NCI-H1105 (cell line): ENCODE measurements at regions not wholly inside any gene's neighbourhood (a gene's known extent, or its start where the extent isn't known, plus 50 kb on each side); places are given as distances from the start of the nearest gene placed in this dataset.
"Not testable (repeated sequence)": the region's sequence is repeated elsewhere in the genome, so short reads cannot be mapped to it uniquely, and the experiment has no call there.

Experiments
- DNase-seq: peaks from one replicate; lab custom pipeline; 2025; lab: John Stamatoyannopoulos, UW

DNA sequence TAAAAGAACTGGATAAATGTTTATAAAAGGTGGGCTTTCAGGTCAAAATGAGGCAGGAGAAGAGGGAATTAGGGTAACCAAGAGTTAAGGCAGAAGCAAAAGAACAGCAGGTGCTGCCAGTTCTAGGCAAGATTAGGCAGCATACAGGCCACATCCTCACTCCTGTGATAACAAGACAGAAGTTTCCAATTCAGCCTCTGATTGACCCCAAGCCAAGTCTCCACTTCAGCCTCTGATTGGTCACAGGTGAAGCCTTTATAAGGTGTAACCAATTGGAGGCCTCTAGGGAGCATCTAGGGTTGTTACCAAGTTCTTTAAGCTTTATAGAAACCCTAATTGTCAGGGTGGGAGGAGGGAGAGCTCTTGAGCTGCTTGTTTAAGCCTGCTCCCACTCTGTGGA is 160.8 kb downstream of the MATN1 start:
- DNase-seq = no peak

DNA sequence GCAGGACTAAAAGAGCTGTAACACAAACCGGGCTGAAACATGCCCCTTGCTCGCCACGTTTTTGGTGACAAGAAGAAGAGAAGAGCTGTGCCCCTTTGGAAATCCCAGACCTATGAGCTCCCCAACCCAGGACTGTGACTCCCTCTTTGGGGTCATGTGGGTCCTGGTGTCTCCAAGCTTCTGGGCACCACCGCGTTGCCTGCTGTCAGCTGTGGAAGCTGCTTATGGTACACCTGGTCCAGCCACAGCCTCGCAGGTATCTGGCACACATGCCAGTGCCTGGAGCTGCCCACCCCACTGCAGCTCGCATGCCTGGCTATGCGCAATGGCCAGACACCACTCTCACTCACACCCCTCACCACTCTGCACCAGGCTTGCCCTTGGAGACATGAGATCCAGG is 171.8 kb downstream of the MATN1 start:
- no peak for DNase-seq

DNA sequence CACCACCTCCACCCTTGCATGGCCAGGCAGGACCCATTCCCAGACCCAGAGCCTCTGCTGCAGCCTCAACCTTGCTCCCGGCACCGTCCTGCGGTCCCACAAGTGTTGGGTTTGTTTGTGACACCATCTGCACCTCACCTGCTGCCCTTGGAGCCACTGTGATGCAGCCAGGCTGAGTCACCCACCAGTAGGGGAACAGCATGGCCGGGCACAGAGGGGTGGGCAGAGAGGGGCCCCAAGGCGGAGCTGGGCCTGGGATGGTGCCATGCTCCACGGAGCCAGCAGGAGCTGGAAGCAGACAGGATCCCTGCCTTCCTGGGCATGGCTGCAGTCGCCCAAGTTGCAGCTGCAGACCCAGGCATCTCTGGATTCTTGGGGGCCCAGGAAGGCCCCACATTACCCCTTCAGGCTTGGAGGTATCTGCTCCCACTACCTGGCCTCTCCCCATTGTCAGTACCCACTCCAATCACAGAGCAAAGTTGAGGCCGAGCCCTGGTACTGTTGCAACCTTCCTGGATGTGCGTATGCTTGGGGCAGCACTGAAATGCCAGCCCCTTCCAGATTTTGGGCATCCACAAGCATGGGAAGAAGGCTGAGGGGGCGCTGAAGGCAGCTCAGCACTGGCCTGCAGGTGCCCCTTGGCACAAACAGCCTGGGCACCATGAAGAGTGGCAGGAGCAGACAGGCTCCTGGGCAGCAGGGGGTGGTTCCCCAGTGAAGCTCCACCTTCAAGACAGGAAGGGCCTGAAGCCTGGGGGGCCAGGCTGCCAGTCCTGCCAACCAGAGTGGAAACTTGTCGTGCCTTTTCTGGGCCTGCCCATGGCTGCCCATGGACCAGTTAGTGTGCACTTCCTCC is 172.8 kb downstream of the MATN1 start:
- DNase-seq = no peak

- DNase-seq = not testable (repeated sequence)
Observed at GRCh38 chr1:30549872-30550271, 173.5 kb downstream of the MATN1 start.

DNA sequence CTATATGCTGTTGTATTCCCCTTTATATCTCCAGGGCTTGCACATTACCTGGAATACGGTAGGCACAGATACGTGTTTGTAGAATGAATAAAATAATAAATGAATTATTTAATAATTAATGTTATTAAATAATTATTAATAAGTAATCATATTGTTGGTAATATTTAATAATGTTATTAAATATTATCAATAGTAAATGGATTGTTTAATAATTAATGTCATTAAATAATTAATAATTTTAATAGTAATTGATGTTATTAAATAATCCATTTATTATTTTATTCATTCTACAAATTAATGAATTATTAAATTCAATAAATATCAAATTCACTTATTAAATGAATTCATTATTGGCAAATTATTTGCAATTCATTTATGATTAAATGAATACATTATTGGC is 175.1 kb downstream of the MATN1 start:
- no peak for DNase-seq

- not testable (repeated sequence) for DNase-seq
Observed at GRCh38 chr1:30547326-30547725, 176.1 kb downstream of the MATN1 start.

DNA sequence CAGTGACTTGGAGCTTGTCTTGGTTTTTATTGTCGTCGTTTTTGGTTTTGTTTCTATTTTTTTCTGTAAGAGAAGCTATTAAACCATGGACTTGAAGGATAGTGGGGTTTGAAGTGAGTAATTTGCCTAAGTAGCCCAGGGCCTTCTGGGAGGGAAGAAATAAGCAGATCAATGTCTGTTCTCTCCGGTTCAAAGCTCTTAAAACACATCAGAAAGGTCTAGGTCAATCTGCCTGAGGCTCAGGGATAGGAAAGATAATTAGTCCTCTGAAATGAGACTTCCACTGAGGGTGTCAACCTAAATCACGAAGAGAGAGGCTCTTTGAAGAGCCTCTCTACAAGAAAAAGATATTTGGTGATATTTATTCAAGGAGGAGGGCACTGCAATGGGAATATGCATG is 178.0 kb downstream of the MATN1 start:
- DNase-seq = no peak

DNA sequence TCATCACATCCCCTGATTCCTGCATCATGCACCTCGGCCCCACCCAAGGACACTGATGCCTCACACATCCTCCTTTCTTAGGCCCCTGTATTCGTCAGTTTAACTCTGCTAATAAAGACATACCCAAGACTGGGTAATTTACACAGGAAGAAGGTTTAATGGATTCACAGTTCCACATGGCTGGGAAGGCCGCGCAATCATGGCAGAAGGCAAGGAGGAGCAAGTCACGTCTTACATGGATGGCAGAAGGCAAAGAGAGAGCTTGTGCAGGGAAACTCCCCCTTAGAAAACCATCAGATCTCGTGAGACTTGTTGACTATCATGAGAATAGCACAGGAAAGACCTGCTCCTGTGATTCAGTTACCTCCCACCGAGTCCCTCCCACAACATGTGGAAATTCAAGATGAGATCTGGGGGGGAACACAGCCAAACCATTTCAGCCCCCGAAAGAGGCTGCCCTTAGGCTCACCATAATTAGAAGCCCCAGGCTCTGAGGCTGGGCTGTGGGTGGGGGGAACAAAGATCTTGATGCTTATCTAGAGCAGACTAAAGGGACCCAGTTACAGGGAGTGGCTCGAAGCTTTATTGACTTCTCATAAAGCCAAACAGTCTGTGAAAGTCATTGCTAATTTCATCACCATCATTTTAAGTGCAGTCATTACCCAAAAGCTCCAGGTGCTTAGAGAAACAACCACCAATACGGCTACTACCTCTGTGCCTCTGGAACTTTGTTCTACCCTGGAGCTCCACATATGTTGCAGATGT is 181.5 kb downstream of the MATN1 start:
- DNase-seq = no peak

GRCh38 chr1:30540611-30541192 is 182.7 kb downstream of the MATN1 start:
- no peak for DNase-seq

- no peak for DNase-seq
Observed at GRCh38 chr1:30539884-30540283, 183.5 kb downstream of the MATN1 start.

DNA sequence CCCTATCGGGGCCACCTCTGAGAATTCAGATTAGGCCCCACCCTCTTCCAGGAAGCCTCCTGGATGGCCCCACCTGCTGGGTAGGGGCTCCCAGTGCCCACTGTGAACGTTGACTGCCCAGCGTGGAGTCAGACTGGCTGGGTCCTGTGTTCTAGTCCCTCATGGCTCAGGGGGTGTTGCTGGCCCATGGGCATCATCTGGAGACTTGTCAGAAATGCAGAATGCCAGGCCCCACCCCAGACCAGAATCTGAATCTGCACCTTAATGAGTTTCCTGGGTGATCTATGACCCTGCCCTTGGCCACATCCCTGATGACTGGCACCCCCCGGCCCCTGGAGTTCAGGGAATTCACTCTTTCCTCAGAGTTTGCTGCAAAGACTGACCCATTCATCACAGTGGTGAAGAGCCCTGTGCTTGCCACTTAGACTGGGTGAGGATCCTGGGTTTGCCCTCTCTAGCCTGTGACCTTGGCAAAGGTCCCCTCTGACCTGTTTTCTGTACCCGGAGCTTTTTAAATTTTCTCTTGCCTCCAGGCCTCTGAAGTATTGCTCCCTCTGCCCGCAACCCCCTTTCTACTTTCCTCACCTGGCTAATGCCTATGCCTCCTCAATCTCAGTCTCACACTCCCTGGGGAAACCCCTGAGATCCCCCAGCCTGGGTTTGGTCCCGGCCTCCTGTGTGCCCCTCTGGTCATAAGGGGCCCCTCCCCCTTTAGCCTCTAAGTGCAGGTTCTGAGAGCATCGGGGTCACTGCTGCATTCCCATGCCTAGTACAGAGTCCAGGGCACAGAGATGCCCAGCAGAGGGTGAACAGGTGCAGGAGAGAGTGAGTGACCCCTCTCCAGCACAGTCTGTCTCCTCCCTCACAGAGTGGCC is 184.2 kb downstream of the MATN1 start:
- no peak for DNase-seq

DNA sequence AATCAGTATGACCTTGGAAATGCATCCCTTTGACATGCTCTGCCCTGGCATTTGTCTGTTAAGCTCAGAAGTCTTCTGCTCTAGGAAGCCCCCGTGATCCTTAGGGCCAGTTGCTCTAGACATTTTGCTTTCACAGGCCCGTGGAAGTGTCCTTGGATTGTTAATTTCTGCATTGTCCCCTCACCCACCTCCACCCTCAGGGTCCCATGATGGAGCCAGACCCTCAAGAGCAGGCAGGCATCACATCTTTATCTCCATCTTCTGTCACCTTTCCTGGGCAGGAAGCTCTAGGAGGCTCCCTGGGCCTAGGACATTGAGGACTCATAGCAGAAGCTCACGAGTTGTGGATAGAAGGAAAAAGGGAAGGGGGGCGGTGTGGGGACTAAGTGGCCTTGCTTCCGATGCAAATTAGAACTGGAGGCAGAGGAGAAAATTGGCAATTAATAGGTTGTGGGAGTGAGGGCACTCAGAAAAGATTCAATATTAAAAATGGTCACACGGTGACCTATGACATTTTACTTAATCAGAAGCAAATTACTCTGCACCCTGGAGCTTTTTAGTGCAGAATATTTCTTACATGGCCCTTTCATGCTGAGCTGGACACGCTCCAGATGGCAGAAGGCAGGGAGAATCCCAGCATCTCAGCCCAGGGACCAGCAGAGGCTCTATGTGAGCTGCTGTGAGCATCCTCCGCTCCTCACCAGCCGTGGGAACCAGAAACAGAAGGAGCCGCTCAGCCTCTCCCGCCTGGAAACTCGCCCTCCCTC is 185.0 kb downstream of the MATN1 start:
- no peak for DNase-seq

DNA sequence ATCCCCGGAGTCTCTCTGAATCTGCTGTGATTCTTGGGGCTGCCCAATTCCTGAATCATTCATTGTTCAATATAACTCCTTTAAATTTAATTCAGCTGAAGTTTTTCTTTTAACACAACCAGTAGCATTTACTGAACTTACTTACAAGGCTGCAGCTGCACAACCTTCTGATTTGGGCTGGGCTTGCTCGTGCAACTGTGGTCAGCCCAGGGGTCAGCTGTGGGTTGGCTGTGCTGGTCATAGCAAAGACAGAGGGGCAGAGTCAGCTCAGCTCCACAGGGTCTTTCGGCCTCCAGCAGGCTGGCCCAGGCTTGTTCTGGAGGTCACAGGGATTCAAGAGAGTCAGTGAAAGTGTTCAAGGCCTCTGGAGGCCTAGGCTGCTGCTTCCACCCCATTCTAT is 186.1 kb downstream of the MATN1 start:
- no peak for DNase-seq

DNA sequence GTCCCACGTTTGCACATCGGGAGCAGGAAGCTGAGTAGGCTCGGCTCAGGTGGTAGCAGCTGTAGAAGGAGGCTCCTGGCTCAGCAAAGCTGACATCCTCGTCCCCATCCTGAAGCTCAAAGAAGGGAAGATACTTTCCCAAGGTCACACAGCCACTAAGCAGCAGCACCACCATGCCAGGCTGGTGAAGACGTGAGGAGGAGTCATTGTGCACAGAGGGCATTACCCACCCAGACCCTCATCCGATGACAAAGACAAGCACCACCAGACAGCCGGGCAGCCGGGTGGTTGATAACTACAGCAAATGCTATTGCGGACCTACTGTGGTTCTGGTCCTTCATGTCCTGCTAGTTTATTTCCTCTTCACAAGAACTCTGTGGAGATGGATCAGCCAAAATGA is 186.9 kb downstream of the MATN1 start:
- no peak for DNase-seq

DNA sequence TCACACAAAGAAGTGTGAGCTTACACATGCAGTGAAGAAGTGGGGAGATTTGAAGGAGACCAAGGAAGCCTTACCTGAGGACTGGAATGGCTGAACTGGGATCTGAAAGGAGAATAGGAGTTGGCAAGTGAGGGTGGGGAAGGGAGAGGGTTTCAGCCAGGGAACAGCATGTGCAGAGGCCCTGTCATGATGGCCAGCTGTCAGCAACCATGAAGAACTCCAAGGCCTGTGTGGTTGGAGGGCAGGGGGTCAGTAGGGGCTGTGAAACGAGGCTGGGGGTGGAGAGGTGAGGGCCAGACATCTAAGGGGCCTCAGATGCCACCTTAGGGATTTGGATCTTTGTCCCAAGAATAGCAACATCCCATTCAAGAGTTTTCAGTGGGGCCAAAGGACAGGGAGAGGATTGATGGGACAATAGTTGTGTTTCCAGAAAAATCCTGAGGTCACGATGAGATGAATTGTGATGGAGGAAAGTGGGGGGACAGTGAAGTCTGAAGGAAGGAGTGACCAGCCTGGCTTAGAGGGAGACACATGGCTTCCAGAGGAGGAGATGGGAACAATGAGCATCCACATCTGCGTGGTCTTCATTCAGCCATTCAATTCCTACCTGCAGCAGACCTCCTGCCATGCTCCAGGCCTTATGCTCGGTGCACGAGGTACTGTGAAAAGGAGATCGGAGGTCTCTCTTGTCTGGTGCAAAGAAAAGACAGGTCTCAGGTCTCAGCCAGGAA is 187.6 kb downstream of the MATN1 start:
- no peak for DNase-seq

DNA sequence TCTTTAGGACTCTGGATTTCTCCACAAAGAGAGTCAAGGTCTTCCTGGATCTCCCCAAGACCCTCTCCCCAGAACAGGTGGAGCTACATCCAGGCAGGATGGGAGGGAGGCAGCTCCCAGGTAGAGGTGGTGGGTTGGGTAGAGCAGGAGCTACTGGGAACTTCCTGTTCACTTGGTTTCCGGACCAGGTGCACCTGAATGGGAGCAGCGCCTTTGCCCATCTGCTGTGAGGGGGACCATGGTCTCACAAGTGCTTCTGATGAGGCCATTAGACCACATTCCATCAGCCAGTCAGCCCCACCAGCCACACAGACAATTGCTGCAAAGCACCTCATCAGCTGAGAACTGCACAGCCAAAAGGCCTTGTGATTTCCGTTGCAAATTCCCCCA is 188.8 kb downstream of the MATN1 start:
- DNase-seq = no peak

GRCh38 chr1:30533796-30534550 is 189.4 kb downstream of the MATN1 start:
- DNase-seq = no peak

- no peak for DNase-seq
Observed at GRCh38 chr1:30533141-30533540, 190.2 kb downstream of the MATN1 start.

- DNase-seq = no peak
Observed at GRCh38 chr1:30532621-30533020, 190.8 kb downstream of the MATN1 start.
